ENCODE measurements at regions not wholly inside any gene's neighbourhood (a gene's known extent, or its start where the extent isn't known, plus 50 kb on each side); places are given as distances from the start of the nearest gene placed in this dataset.

DNA sequence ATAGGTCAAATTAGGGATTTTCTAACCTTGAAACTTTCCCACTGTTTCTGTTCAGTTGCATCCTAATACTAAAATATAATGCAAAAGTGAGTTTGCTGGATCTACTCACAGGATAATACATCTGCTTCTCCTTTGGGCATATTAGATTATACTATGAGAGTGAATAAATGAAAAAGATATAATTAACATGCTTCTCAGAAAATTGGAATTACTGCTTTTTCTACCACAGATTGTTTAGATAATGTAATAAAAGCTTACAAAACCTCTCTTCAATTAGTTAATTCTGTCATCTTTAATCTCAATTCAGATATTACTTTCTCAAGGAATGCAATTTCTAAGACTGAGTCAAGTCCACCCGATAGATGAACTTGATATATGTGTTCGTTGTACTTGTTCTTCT is 1077.2 kb upstream of the CDH2 start:
- TF ChIP-seq, protein P1, sequence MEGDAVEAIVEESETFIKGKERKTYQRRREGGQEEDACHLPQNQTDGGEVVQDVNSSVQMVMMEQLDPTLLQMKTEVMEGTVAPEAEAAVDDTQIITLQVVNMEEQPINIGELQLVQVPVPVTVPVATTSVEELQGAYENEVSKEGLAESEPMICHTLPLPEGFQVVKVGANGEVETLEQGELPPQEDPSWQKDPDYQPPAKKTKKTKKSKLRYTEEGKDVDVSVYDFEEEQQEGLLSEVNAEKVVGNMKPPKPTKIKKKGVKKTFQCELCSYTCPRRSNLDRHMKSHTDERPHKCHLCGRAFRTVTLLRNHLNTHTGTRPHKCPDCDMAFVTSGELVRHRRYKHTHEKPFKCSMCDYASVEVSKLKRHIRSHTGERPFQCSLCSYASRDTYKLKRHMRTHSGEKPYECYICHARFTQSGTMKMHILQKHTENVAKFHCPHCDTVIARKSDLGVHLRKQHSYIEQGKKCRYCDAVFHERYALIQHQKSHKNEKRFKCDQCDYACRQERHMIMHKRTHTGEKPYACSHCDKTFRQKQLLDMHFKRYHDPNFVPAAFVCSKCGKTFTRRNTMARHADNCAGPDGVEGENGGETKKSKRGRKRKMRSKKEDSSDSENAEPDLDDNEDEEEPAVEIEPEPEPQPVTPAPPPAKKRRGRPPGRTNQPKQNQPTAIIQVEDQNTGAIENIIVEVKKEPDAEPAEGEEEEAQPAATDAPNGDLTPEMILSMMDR (IDR thresholded peaks at IDR 0.05) = no peak
- no peak for TF ChIP-seq POLR2AphosphoS5 (IDR thresholded peaks at IDR 0.05)
- no peak for TF ChIP-seq EP300 (IDR thresholded peaks at IDR 0.05)
- no peak for TF ChIP-seq POLR2A (IDR thresholded peaks at IDR 0.05)
